A673 (cell line): ENCODE measurements at regions not wholly inside any gene's neighbourhood (a gene's known extent, or its start where the extent isn't known, plus 50 kb on each side); places are given as distances from the start of the nearest gene placed in this dataset.

Experiments
- BruUV-seq: library from RNA; stranded (reverse); fragments of 400-500 nt; replicated peaks from 2 replicates; lab custom pipeline; 2021; lab: Mats Ljungman, UMichigan
- CTCF ChIA-PET: fragments of 300-600 bp; sonication (Branson Sonifier 250); formaldehyde crosslinking; loops from one replicate; lab custom pipeline; 2022; ENCODE audit warnings: antibody characterized with exemption; lab: Charles Lee
- POLR2A ChIA-PET: fragments of 300-600 bp; sonication (Branson Sonifier 250); formaldehyde crosslinking; loops from one replicate; lab custom pipeline; 2022; ENCODE audit warnings: antibody characterized with exemption; ENCODE audit not compliant: low non-redundant PET; lab: Charles Lee
- DNase-seq: peaks from one replicate; pipeline ENCODE4 v3.0.0-alpha.2; 2015; ENCODE audit warnings: low spot score
- H3K27ac ChIP-seq: fragments of 200-600 bp; sonication (generic); 2 replicates; pipeline ENCODE4 v1.5.1; 2016; ENCODE audit warnings: mixed run types, low read depth, mild to moderate bottlenecking, mixed read lengths, antibody characterized with exemption, low read length; ENCODE audit not compliant: poor library complexity, severe bottlenecking
- H3K27me3 ChIP-seq: fragments of 200-600 bp; sonication (generic); replicated peaks from 2 replicates; pipeline ENCODE4 v1.6.1; 2017; ENCODE audit warnings: mixed run types, low read depth, mild to moderate bottlenecking, mixed read lengths, antibody characterized with exemption, low read length; ENCODE audit not compliant: insufficient read depth, poor library complexity
- H3K36me3 ChIP-seq: fragments of 200-600 bp; sonication (generic); 2 replicates; pipeline ENCODE4 v1.6.1; 2016; ENCODE audit warnings: mixed run types, mild to moderate bottlenecking, mixed read lengths, antibody characterized with exemption, low read length; ENCODE audit not compliant: insufficient read depth, poor library complexity, severe bottlenecking
- H3K4me1 ChIP-seq: fragments of 200-600 bp; sonication (generic); 2 replicates; pipeline ENCODE4 v1.6.1; 2017; ENCODE audit warnings: mixed run types, mild to moderate bottlenecking, mixed read lengths, antibody characterized with exemption, low read length; ENCODE audit not compliant: insufficient read depth, poor library complexity, severe bottlenecking
- H3K4me3 ChIP-seq: fragments of 200-600 bp; sonication (generic); 2 replicates; pipeline ENCODE4 v1.5.1; 2016; ENCODE audit warnings: low read depth, mixed run types, mild to moderate bottlenecking, mixed read lengths, low read length; ENCODE audit not compliant: poor library complexity, severe bottlenecking
- H3K9me3 ChIP-seq: fragments of 200-600 bp; sonication (generic); 2 replicates; pipeline ENCODE4 v1.6.1; 2016; ENCODE audit warnings: mixed run types, low read depth, mild to moderate bottlenecking, mixed read lengths, antibody characterized with exemption, low read length; ENCODE audit not compliant: poor library complexity, severe bottlenecking
- CTCF ChIP-seq: fragments of 300-800, 200-600 bp; sonication (generic); conservative IDR thresholded peaks from 2 replicates; pipeline ENCODE4 v1.5.1; 2017; ENCODE audit warnings: low read depth, mild to moderate bottlenecking, antibody characterized with exemption, low read length, moderate library complexity, mixed read lengths
- EZH2 ChIP-seq: fragments of 200-600 bp; sonication (generic); IDR thresholded peaks from 2 replicates; pipeline ENCODE4 v1.6.1; 2017; ENCODE audit warnings: borderline replicate concordance, low read depth, mild to moderate bottlenecking, mixed read lengths, antibody characterized with exemption, low read length; ENCODE audit not compliant: poor library complexity, severe bottlenecking
- intact Hi-C: fragments of 100-400 bp; cut with micrococcal nuclease; formaldehyde crosslinking; loops from one replicate; pipeline ENCODE4 v1.10.0; 2022; ENCODE audit not compliant: unreplicated experiment

- no peak for TF ChIP-seq EZH2
- TF ChIP-seq CTCF, result no peak
- no peaks in the 10 kb centered on the region for H3K27me3 ChIP-seq
- intact Hi-C loops, result no loop called here
- H3K27ac ChIP-seq, result no peak overlapping the region
- no peak overlapping the region for H3K4me3 ChIP-seq
- CTCF ChIA-PET, result no interaction called here
- H3K9me3 ChIP-seq, result no peaks in the 10 kb centered on the region
- H3K36me3 ChIP-seq, result no peaks in the 10 kb centered on the region
- DNase-seq, result no peak
- POLR2A ChIA-PET, result no interaction called here
- no peaks in the 10 kb centered on the region for H3K4me1 ChIP-seq
- BruUV-seq, result no TSS peak
These were observed 135.6 kb upstream of the NEBL start for GRCh38 chr10:21032587-21033319.

- CTCF ChIA-PET, result no interaction called here
These were observed 134.2 kb upstream of the NEBL start for GRCh38 chr10:21031232-21031795.

GRCh38 chr10:21030091-21030490 is 133.0 kb upstream of the NEBL start:
- ChIA-PET POLR2A (no interaction called here), CTCF (no interaction called here)
- no TSS peak for BruUV-seq
- no peak for TF ChIP-seq EZH2
- TF ChIP-seq CTCF, result no peak
- Histone ChIP-seq H3K27me3 (no peaks in the 10 kb centered on the region), H3K4me3 (no peak overlapping the region), H3K36me3 (no peaks in the 10 kb centered on the region), H3K4me1 (no peaks in the 10 kb centered on the region), H3K27ac (no peak overlapping the region), H3K9me3 (no peaks in the 10 kb centered on the region)
- peak; percentile 86 for DNase-seq
- intact Hi-C loops, result no loop called here

More at GRCh38 chr10:21031232-21031795, 134.2 kb upstream of the NEBL start:
- no peak overlapping the region for H3K27ac ChIP-seq
- BruUV-seq, result no TSS peak
- H3K9me3 ChIP-seq, result no peaks in the 10 kb centered on the region
- no peak overlapping the region for H3K4me3 ChIP-seq
- H3K4me1 ChIP-seq, result no peaks in the 10 kb centered on the region
- intact Hi-C loops, result no loop called here
- H3K36me3 ChIP-seq, result no peaks in the 10 kb centered on the region
- POLR2A ChIA-PET, result no interaction called here
- no peak for DNase-seq
- no peaks in the 10 kb centered on the region for H3K27me3 ChIP-seq
- TF ChIP-seq CTCF (no peak), EZH2 (no peak)
